Heart left ventricle (tissue), 16 donors: ENCODE measurements at regions not wholly inside any gene's neighbourhood (a gene's known extent, or its start where the extent isn't known, plus 50 kb on each side); places are given as distances from the start of the nearest gene placed in this dataset.

Experiments
- ATAC-seq, 4 donors: fragments of 200-7000 bp; cut with Tn5 transposase; one replicate each; pipeline ENCODE4 v1.9.1; 2020 to 2022; ENCODE audit warnings: moderate library complexity in 4 of 4, mild to moderate bottlenecking in 3 of 4, moderate number of reproducible peaks in 1 of 4
- DNase-seq, 5 donors: peaks; one replicate each; pipeline ENCODE4 v3.0.0-alpha.2; 2020
- H3K27ac ChIP-seq, 12 donors: fragments of 200-600 bp; sonication (generic) in 4 of 12; one replicate each; pipeline versions ENCODE4 v1.5.0 to v1.8.0; 2016 to 2022; ENCODE audit warnings: mild to moderate bottlenecking in 2 of 12
- H3K27me3 ChIP-seq, 9 donors: fragments of 200-600 bp; sonication (generic) in 2 of 9; one replicate each; pipeline versions ENCODE4 v1.5.1 to v1.8.0; 2016 to 2022; ENCODE audit warnings: mild to moderate bottlenecking in 3 of 9
- H3K36me3 ChIP-seq, 9 donors: fragments of 200-600 bp; sonication (generic) in 2 of 9; one replicate each; pipeline versions ENCODE4 v1.5.0 to v1.8.0; 2018 to 2022; ENCODE audit warnings: mild to moderate bottlenecking in 2 of 9
- H3K4me1 ChIP-seq, 12 donors: fragments of 200-600 bp; sonication (generic) in 4 of 12; one replicate each; pipeline versions ENCODE4 v1.5.0 to v1.8.0; 2016 to 2022; ENCODE audit warnings: mild to moderate bottlenecking in 3 of 12
- H3K4me3 ChIP-seq, 12 donors: fragments of 200-600 bp; sonication (generic) in 4 of 12; one replicate each; pipeline versions ENCODE4 v1.5.0 to v1.8.0; 2017 to 2022; ENCODE audit warnings: mild to moderate bottlenecking in 9 of 12, moderate library complexity in 4 of 12
- H3K9me3 ChIP-seq, 12 donors: fragments of 200-600 bp; sonication (generic) in 4 of 12; one replicate each; pipeline versions ENCODE4 v1.5.0 to v1.8.0; 2016 to 2022; ENCODE audit warnings: mild to moderate bottlenecking in 1 of 12
- POLR2A ChIP-seq, 2 donors: fragments of 450-650 bp; IDR thresholded peaks; one replicate each; pipeline ENCODE4 v1.6.1; 2017; ENCODE audit warnings: antibody characterized with exemption in 2 of 2, mild to moderate bottlenecking in 2 of 2, moderate library complexity in 2 of 2
- WGBS, 4 donors: extraction: QIAGEN DNeasy Blood & Tissue Kit in 2 of 4; methylation state at CpG; one replicate each; pipeline versions ENCODE4 v1.1.5 to v1.1.7; 2013 to 2018; 5-methylcytosine and 5-hydroxymethylcytosine counted together
- intact Hi-C, 10 donors: fragments of 100-400 bp; cut with DNase I; formaldehyde crosslinking; loops; one replicate each; pipeline versions ENCODE4 v1.11.1 to v1.14.2; 2022
- TF ChIP-seq, protein P1 (sequence below), 12 donors: fragments of 200-600 bp; sonication (generic) in 4 of 12; IDR thresholded peaks; one replicate each; pipeline versions ENCODE4 v1.5.0 to v1.8.0; 2018 to 2022; ENCODE audit warnings: antibody characterized with exemption in 12 of 12, mild to moderate bottlenecking in 5 of 12
- donor health status: ischemic (EF 13 %, LVEDD 7.1; RV severe dilation, severe dysfunction).
- donor health status: healthy with polysubstance abuse.
- donor health status: DM: no; HTN: yes; CAD: no.
- donor health status: DM: no; HTN: no; CAD: no.
- donor health status: ischemic (EF 25% LVEDD 6.9; RV normal size, moderate dysfunction).
- donor health status: ischemic (EF 25% LVEDD 5.7; RV mildly dilated, moderate dysfunction).
- donor health status: healthy.
- donor health status: DM: yes; HTN: yes; CAD: no.
- donor health status: ischemic (EF 35%, LVEDD 5.7; RV mildly dilated, moderate dysfunction).
- donor health status: nonischemic (EF 11% LVEDD 7.7; RV severe dilation, severe dysfunction).
- donor health status: DM: yes; HTN: yes; CAD: no.
- donor health status: PGD.
- donor health status: ischemic (EF 29% LVEDD 5.4; RV normal size, mild dysfunction).
- donor health status: nonischemic (EF 23%, LVEDD 6.1; RV moderate dilation, normal function).

- H3K27me3 ChIP-seq = no peaks in the 10 kb centered on the region
- intact Hi-C loops = loop anchor here in 1 of 10 donors (10.0 kb wide), 1 partner anchor 368 kb away; no protein-coding TSS in a partner anchor
- 65 to 74% (median 71%) methylated on average over 3 of the region's 3 CpGs for WGBS, 4 donors
These were observed 205.7 kb downstream of the ANKRD60 start for GRCh38 chr20:58022711-58023110.

GRCh38 chr20:58021481-58021880, 207.0 kb downstream of the ANKRD60 start:
- ATAC-seq = peak in 3 of 4 donors; percentile 44 to 65 (median 56)
- peak overlapping the region in 3 of 12 donors; percentile 11 to 38 (median 29) for H3K27ac ChIP-seq
- no peaks in the 10 kb centered on the region for H3K36me3 ChIP-seq
- 56 to 73% (median 62%) methylated on average over 7 of the region's 7 CpGs for WGBS, 4 donors
- no peaks in the 10 kb centered on the region for H3K27me3 ChIP-seq
- intact Hi-C loops = loop anchor here in 1 of 10 donors (10.0 kb wide), 1 partner anchor 367 kb away; no protein-coding TSS in a partner anchor
- peaks cover 0 to 44% (median 16%) of the 10 kb centered on the region in 12 donors for H3K4me1 ChIP-seq
- H3K4me3 ChIP-seq = no peak overlapping the region
- no peaks in the 10 kb centered on the region for H3K9me3 ChIP-seq
- DNase-seq = peak in 4 of 5 donors; percentile 50 to 71 (median 58)
- TF ChIP-seq, protein P1, sequence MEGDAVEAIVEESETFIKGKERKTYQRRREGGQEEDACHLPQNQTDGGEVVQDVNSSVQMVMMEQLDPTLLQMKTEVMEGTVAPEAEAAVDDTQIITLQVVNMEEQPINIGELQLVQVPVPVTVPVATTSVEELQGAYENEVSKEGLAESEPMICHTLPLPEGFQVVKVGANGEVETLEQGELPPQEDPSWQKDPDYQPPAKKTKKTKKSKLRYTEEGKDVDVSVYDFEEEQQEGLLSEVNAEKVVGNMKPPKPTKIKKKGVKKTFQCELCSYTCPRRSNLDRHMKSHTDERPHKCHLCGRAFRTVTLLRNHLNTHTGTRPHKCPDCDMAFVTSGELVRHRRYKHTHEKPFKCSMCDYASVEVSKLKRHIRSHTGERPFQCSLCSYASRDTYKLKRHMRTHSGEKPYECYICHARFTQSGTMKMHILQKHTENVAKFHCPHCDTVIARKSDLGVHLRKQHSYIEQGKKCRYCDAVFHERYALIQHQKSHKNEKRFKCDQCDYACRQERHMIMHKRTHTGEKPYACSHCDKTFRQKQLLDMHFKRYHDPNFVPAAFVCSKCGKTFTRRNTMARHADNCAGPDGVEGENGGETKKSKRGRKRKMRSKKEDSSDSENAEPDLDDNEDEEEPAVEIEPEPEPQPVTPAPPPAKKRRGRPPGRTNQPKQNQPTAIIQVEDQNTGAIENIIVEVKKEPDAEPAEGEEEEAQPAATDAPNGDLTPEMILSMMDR (IDR thresholded peaks at IDR 0.05) = no peak
- no peak for TF ChIP-seq POLR2A (IDR thresholded peaks at IDR 0.05)

More at GRCh38 chr20:58022711-58023110, 205.7 kb downstream of the ANKRD60 start:
- DNase-seq (no peak), ATAC-seq (no peak)
- Histone ChIP-seq H3K36me3 (no peaks in the 10 kb centered on the region), H3K9me3 (no peaks in the 10 kb centered on the region), H3K4me3 (no peak overlapping the region), H3K4me1 (peaks cover 0 to 44% (median 16%) of the 10 kb centered on the region in 12 donors), H3K27ac (no peak overlapping the region)
- TF ChIP-seq POLR2A (IDR thresholded peaks at IDR 0.05) = no peak
- TF ChIP-seq, protein P1 (IDR thresholded peaks at IDR 0.05) = no peak

DNA sequence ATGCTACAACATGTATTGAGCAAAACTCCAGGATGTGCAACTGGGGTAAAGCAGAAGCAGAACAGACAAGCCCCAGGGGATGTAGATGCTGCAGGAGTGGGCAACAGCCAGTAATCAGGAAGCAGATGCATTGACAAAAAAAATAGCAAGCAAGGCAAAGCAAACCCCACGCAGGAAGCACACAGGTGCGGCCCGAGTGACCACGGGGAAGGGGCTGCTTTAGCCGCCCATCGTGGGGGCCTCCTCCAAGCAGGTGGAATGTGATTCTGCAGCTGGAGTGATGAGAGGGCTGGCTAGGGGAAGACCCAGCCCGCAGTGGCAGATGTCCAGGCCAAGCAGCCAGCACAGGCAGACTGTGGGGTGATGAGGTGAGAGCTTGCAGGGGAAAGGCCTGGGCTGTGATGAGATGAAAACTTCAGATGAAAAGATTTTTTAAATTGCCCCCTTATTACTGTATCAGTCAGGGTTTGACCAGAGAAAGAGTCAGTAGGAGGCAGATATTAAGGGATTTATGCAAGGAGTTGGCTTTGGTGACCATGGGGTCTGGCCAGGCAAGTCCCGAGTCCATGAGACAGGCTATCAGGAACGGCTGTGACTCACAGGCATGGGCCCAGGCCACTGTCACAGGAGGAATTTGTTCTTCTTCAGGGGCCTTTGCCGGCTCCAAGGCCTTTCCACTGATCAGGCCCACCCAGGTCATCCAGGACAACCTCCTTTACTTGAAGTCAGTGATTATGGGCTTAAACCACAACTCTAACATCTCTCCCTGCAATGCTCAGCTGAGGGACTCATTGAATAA, 207.6 kb downstream of the ANKRD60 start:
- Histone ChIP-seq H3K4me3 (no peak overlapping the region), H3K27ac (peak overlapping the region in 4 of 12 donors; percentile 11 to 38 (median 24)), H3K4me1 (peaks cover 0 to 41% (median 16%) of the 10 kb centered on the region in 12 donors), H3K9me3 (no peaks in the 10 kb centered on the region), H3K27me3 (no peaks in the 10 kb centered on the region), H3K36me3 (no peaks in the 10 kb centered on the region)
- peak in 1 of 4 donors; percentile 43 for ATAC-seq
- DNase-seq = no peak
- no peak for TF ChIP-seq POLR2A (IDR thresholded peaks at IDR 0.05)
- TF ChIP-seq, protein P1 (IDR thresholded peaks at IDR 0.05) = no peak
- WGBS, 4 donors = 52 to 60% (median 57%) methylated on average over 10 of the region's 10 CpGs
- intact Hi-C loops = loop anchor here in 1 of 10 donors (10.0 kb wide), 1 partner anchor 366 kb away; no protein-coding TSS in a partner anchor
